Hepatocyte (in vitro differentiated cells): ENCODE measurements at regions not wholly inside any gene's neighbourhood (a gene's known extent, or its start where the extent isn't known, plus 50 kb on each side); places are given as distances from the start of the nearest gene placed in this dataset.

ENCODE experiments used
- EZH2 ChIP-seq: fragments of 200-600 bp; sonication (generic); IDR thresholded peaks from 2 replicates; pipeline ENCODE4 v1.6.1; 2016; ENCODE audit warnings: antibody characterized with exemption, mild to moderate bottlenecking, borderline replicate concordance
- TF ChIP-seq, protein P1 (sequence below): fragments of 200-600 bp; sonication (generic); IDR thresholded peaks from 2 replicates; pipeline ENCODE4 v1.5.1; 2016; ENCODE audit warnings: antibody characterized with exemption, mild to moderate bottlenecking; ENCODE audit not compliant: poor library complexity

GRCh38 chrX:35461164-35461563 is 337.0 kb upstream of the MAGEB16 start:
- TF ChIP-seq, protein P1, sequence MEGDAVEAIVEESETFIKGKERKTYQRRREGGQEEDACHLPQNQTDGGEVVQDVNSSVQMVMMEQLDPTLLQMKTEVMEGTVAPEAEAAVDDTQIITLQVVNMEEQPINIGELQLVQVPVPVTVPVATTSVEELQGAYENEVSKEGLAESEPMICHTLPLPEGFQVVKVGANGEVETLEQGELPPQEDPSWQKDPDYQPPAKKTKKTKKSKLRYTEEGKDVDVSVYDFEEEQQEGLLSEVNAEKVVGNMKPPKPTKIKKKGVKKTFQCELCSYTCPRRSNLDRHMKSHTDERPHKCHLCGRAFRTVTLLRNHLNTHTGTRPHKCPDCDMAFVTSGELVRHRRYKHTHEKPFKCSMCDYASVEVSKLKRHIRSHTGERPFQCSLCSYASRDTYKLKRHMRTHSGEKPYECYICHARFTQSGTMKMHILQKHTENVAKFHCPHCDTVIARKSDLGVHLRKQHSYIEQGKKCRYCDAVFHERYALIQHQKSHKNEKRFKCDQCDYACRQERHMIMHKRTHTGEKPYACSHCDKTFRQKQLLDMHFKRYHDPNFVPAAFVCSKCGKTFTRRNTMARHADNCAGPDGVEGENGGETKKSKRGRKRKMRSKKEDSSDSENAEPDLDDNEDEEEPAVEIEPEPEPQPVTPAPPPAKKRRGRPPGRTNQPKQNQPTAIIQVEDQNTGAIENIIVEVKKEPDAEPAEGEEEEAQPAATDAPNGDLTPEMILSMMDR: no peak
- no peak for TF ChIP-seq EZH2
